M059J (cell line): ENCODE measurements at regions not wholly inside any gene's neighbourhood (a gene's known extent, or its start where the extent isn't known, plus 50 kb on each side); places are given as distances from the start of the nearest gene placed in this dataset.

Experiments
- DNase-seq: peaks from one replicate; pipeline ENCODE4 v3.0.0-alpha.2; 2012; ENCODE audit warnings: low read depth

GRCh38 chrY:14139521-14139920 lies 83.5 kb downstream of the VCY1B start:
- no peak for DNase-seq

GRCh38 chrY:14145614-14146013 lies 89.6 kb downstream of the VCY1B start:
- DNase-seq, result no peak

GRCh38 chrY:14182776-14183175 lies 126.7 kb downstream of the VCY1B start:
- peak; percentile 0 for DNase-seq

GRCh38 chrY:14222014-14222413 lies 166.0 kb downstream of the VCY1B start:
- no peak for DNase-seq

GRCh38 chrY:14231703-14232102 lies 175.7 kb downstream of the VCY1B start:
- no peak for DNase-seq

GRCh38 chrY:14235070-14235469 lies 179.0 kb downstream of the VCY1B start:
- no peak for DNase-seq

- DNase-seq, result no peak
Observed at GRCh38 chrY:14238277-14238676, 182.2 kb downstream of the VCY1B start.

- no peak for DNase-seq
Observed at GRCh38 chrY:14246948-14247347, 190.9 kb downstream of the VCY1B start.

GRCh38 chrY:14248878-14249576 lies 193.0 kb downstream of the VCY1B start:
- DNase-seq, result no peak

- DNase-seq, result no peak
Observed at GRCh38 chrY:14255965-14256816, 200.2 kb downstream of the VCY1B start.

- no peak for DNase-seq
Observed at GRCh38 chrY:14256817-14257168, 200.8 kb downstream of the VCY1B start.

- no peak for DNase-seq
Observed at GRCh38 chrY:14277029-14277428, 221.0 kb downstream of the VCY1B start.

- no peak for DNase-seq
Observed at GRCh38 chrY:14290656-14291375, 233.5 kb upstream of the NLGN4Y start.

GRCh38 chrY:14292382-14292781 lies 231.9 kb upstream of the NLGN4Y start:
- DNase-seq, result no peak

GRCh38 chrY:14300775-14301174 lies 223.6 kb upstream of the NLGN4Y start:
- DNase-seq, result no peak

GRCh38 chrY:14301552-14301951 lies 222.8 kb upstream of the NLGN4Y start:
- no peak for DNase-seq

GRCh38 chrY:14328677-14329345 lies 195.5 kb upstream of the NLGN4Y start:
- no peak for DNase-seq

GRCh38 chrY:14330362-14330761 lies 194.0 kb upstream of the NLGN4Y start:
- no peak for DNase-seq

- no peak for DNase-seq
Observed at GRCh38 chrY:14339524-14339923, 184.8 kb upstream of the NLGN4Y start.

- peak; percentile 3 for DNase-seq
Observed at GRCh38 chrY:14340459-14341143, 183.7 kb upstream of the NLGN4Y start.

GRCh38 chrY:14344648-14345333 lies 179.5 kb upstream of the NLGN4Y start:
- no peak for DNase-seq
